Aorta (tissue), 5 donors: ENCODE measurements at regions not wholly inside any gene's neighbourhood (a gene's known extent, or its start where the extent isn't known, plus 50 kb on each side); places are given as distances from the start of the nearest gene placed in this dataset.
A peak's percentile ranks its signal among the peaks of the same experiment; 100 is the strongest.

ENCODE experiments used
- ATAC-seq: fragments of 200-7000 bp; cut with Tn5 transposase; one replicate; pipeline ENCODE4 v1.9.1; 2022; ENCODE audit warnings: moderate library complexity; ENCODE audit not compliant: low FRiP score
- DNase-seq, 2 donors: peaks; one replicate each; pipeline ENCODE4 v3.0.0-alpha.2; 2020
- H3K27ac ChIP-seq, 2 donors: one replicate each; pipeline ENCODE4 v1.5.1; 2013; ENCODE audit warnings: low read length in 2 of 2, mild to moderate bottlenecking in 2 of 2, moderate library complexity in 2 of 2, control low read depth in 1 of 2, inconsistent platforms in 1 of 2, low read depth in 1 of 2
- H3K27me3 ChIP-seq, 2 donors: one replicate each; pipeline ENCODE4 v1.6.1; 2013; ENCODE audit warnings: control low read depth in 1 of 2, low read length in 1 of 2, mild to moderate bottlenecking in 1 of 2, moderate library complexity in 1 of 2; ENCODE audit not compliant: insufficient read depth in 2 of 2, control insufficient read depth in 1 of 2
- H3K36me3 ChIP-seq, 2 donors: one replicate each; pipeline ENCODE4 v1.6.1; 2013; ENCODE audit warnings: control low read depth in 1 of 2, low read length in 1 of 2, mild to moderate bottlenecking in 1 of 2; ENCODE audit not compliant: insufficient read depth in 2 of 2, control insufficient read depth in 1 of 2
- H3K4me1 ChIP-seq, 2 donors: one replicate each; pipeline ENCODE4 v1.6.1; 2013; ENCODE audit warnings: low read length in 2 of 2, control low read depth in 1 of 2, mild to moderate bottlenecking in 1 of 2, moderate library complexity in 1 of 2; ENCODE audit not compliant: insufficient read depth in 2 of 2, control insufficient read depth in 1 of 2
- H3K4me3 ChIP-seq, 2 donors: one replicate each; pipeline ENCODE4 v1.5.1; 2013; ENCODE audit warnings: low read length in 2 of 2, control low read depth in 1 of 2, mild to moderate bottlenecking in 1 of 2
- H3K9me3 ChIP-seq: one replicate; pipeline ENCODE4 v1.6.1; 2013; ENCODE audit warnings: mild to moderate bottlenecking, low read length; ENCODE audit not compliant: control insufficient read depth
- whole genome bisulfite sequencing, 2 donors: extraction: QIAGEN DNeasy Blood & Tissue Kit; methylation state at CpG; one replicate each; pipeline ENCODE4 v1.1.7; 2013; 5-methylcytosine and 5-hydroxymethylcytosine counted together
- intact Hi-C, 2 donors: fragments of 100-400 bp; cut with DNase I; formaldehyde crosslinking; loops; one replicate each; pipeline versions ENCODE4 v1.14.2 to v1.15.0; 2022
- donor health status: healthy with polysubstance abuse.
- donor health status: Bipolar disorder and iron deficiency.
- donor health status: DM: no; HTN: no; CAD: no.
- donor health status: DM: no; HTN: no; CAD: no.
- donor health status: DM: yes; HTN: yes; CAD: no.

GRCh38 chr2:128755695-128756364, 437.2 kb upstream of the HS6ST1 start:
- H3K36me3 ChIP-seq: no peaks in the 10 kb centered on the region
- H3K4me3 ChIP-seq: no peak overlapping the region
- no peaks in the 10 kb centered on the region for H3K4me1 ChIP-seq
- H3K27ac ChIP-seq: no peak overlapping the region
- 66% methylated on average over 15 of the region's 15 CpGs for WGBS, 2 donors
- ATAC-seq: no peak
- DNase-seq: peak in 1 of 2 donors; percentile 26
- H3K9me3 ChIP-seq: no peaks in the 10 kb centered on the region
- intact Hi-C loops: no loop called here
- no peaks in the 10 kb centered on the region for H3K27me3 ChIP-seq

- Histone ChIP-seq H3K9me3 (no peaks in the 10 kb centered on the region), H3K4me1 (no peaks in the 10 kb centered on the region), H3K27ac (no peak overlapping the region), H3K4me3 (no peak overlapping the region), H3K36me3 (no peaks in the 10 kb centered on the region), H3K27me3 (no peaks in the 10 kb centered on the region)
- DNase-seq (no peak), ATAC-seq (no peak)
- intact Hi-C loops: no loop called here
- WGBS, 2 donors: 45 to 71% methylated on average over 2 of the region's 2 CpGs
Measured at GRCh38 chr2:128756365-128756717, 437.7 kb upstream of the HS6ST1 start.

- no peak overlapping the region for H3K27ac ChIP-seq
- ATAC-seq (no peak), DNase-seq (peak; percentile 36 to 37)
- no peaks in the 10 kb centered on the region for H3K36me3 ChIP-seq
- no peaks in the 10 kb centered on the region for H3K9me3 ChIP-seq
- H3K4me3 ChIP-seq: no peak overlapping the region
- 69 to 80% methylated on average over 6 of the region's 6 CpGs for WGBS, 2 donors
- no peaks in the 10 kb centered on the region for H3K4me1 ChIP-seq
- H3K27me3 ChIP-seq: no peaks in the 10 kb centered on the region
- intact Hi-C loops: no loop called here
Measured at GRCh38 chr2:128765811-128766210, 447.1 kb upstream of the HS6ST1 start.

GRCh38 chr2:128768041-128768440, 449.4 kb upstream of the HS6ST1 start:
- Histone ChIP-seq H3K9me3 (no peaks in the 10 kb centered on the region), H3K4me3 (no peak overlapping the region), H3K27me3 (no peaks in the 10 kb centered on the region), H3K4me1 (no peaks in the 10 kb centered on the region), H3K27ac (no peak overlapping the region), H3K36me3 (no peaks in the 10 kb centered on the region)
- 80 to 82% methylated on average over 1 of the region's 1 CpG for WGBS, 2 donors
- no peak for ATAC-seq
- intact Hi-C loops: no loop called here
- DNase-seq: no peak

GRCh38 chr2:128769457-128770142, 450.9 kb upstream of the HS6ST1 start:
- Histone ChIP-seq H3K27me3 (no peaks in the 10 kb centered on the region), H3K36me3 (no peaks in the 10 kb centered on the region), H3K4me3 (no peak overlapping the region), H3K27ac (no peak overlapping the region), H3K4me1 (no peaks in the 10 kb centered on the region), H3K9me3 (no peaks in the 10 kb centered on the region)
- DNase-seq: peak; percentile 20 to 50
- intact Hi-C loops: no loop called here
- no peak for ATAC-seq
- WGBS, 2 donors: 98% methylated on average over 7 of the region's 7 CpGs

- DNase-seq: peak; percentile 12 to 53
- no peak overlapping the region for H3K27ac ChIP-seq
- intact Hi-C loops: no loop called here
- no peaks in the 10 kb centered on the region for H3K27me3 ChIP-seq
- WGBS, 2 donors: 96 to 97% methylated on average over 18 of the region's 18 CpGs
- H3K36me3 ChIP-seq: no peaks in the 10 kb centered on the region
- H3K9me3 ChIP-seq: no peaks in the 10 kb centered on the region
- no peaks in the 10 kb centered on the region for H3K4me1 ChIP-seq
- H3K4me3 ChIP-seq: no peak overlapping the region
- peak; percentile 30 for ATAC-seq
Measured at GRCh38 chr2:128770143-128771085, 451.7 kb upstream of the HS6ST1 start.

GRCh38 chr2:128771401-128771800, 452.7 kb upstream of the HS6ST1 start:
- no peak overlapping the region for H3K27ac ChIP-seq
- intact Hi-C loops: no loop called here
- WGBS, 2 donors: 84 to 91% methylated on average over 2 of the region's 2 CpGs
- DNase-seq (no peak), ATAC-seq (no peak)
- H3K36me3 ChIP-seq: no peaks in the 10 kb centered on the region
- H3K27me3 ChIP-seq: no peaks in the 10 kb centered on the region
- no peaks in the 10 kb centered on the region for H3K9me3 ChIP-seq
- no peak overlapping the region for H3K4me3 ChIP-seq
- no peaks in the 10 kb centered on the region for H3K4me1 ChIP-seq

GRCh38 chr2:128772671-128773070, 454.0 kb upstream of the HS6ST1 start:
- 84 to 90% methylated on average over 4 of the region's 4 CpGs for WGBS, 2 donors
- peak; percentile 12 to 46 for DNase-seq

More at GRCh38 chr2:128772671-128773070, 454.0 kb upstream of the HS6ST1 start:
- H3K27me3 ChIP-seq: no peaks in the 10 kb centered on the region
- H3K9me3 ChIP-seq: no peaks in the 10 kb centered on the region
- no peaks in the 10 kb centered on the region for H3K4me1 ChIP-seq
- no peaks in the 10 kb centered on the region for H3K36me3 ChIP-seq
- H3K4me3 ChIP-seq: no peak overlapping the region
- no peak for ATAC-seq
- intact Hi-C loops: no loop called here
- no peak overlapping the region for H3K27ac ChIP-seq
